Smooth muscle cell (in vitro differentiated cells): ENCODE measurements at regions not wholly inside any gene's neighbourhood (a gene's known extent, or its start where the extent isn't known, plus 50 kb on each side); places are given as distances from the start of the nearest gene placed in this dataset.

Experiments
- DNase-seq: peaks from one replicate; lab custom pipeline; 2025; ENCODE audit not compliant: unreplicated experiment; lab: John Stamatoyannopoulos, UW
- H2AFZ ChIP-seq: fragments of 200-600 bp; sonication (generic); 2 replicates; pipeline ENCODE4 v1.6.0; 2016; ENCODE audit warnings: antibody characterized with exemption, low read depth, mild to moderate bottlenecking
- H3F3A ChIP-seq: fragments of 200-600 bp; sonication (generic); 2 replicates; pipeline ENCODE4 v1.6.0; 2017; ENCODE audit warnings: antibody characterized with exemption, low read depth
- H3K27ac ChIP-seq: fragments of 200-600 bp; sonication (generic); 2 replicates; pipeline ENCODE4 v1.5.1; 2016; ENCODE audit warnings: low read depth, mild to moderate bottlenecking
- H3K27me3 ChIP-seq: fragments of 200-600 bp; sonication (generic); 2 replicates; pipeline ENCODE4 v1.6.1; 2016; ENCODE audit warnings: low read depth, mild to moderate bottlenecking
- H3K36me3 ChIP-seq: fragments of 200-600 bp; sonication (generic); 2 replicates; pipeline ENCODE4 v1.5.1; 2016; ENCODE audit warnings: low read depth
- H3K4me1 ChIP-seq: fragments of 200-600 bp; sonication (generic); 2 replicates; pipeline ENCODE4 v1.5.1; 2016; ENCODE audit warnings: low read depth
- H3K4me2 ChIP-seq: fragments of 200-600 bp; sonication (generic); 2 replicates; pipeline ENCODE4 v1.6.0; 2016; ENCODE audit warnings: mild to moderate bottlenecking
- H3K4me3 ChIP-seq: fragments of 200-600 bp; sonication (generic); 2 replicates; pipeline ENCODE4 v1.5.1; 2016; ENCODE audit warnings: mild to moderate bottlenecking
- H3K79me2 ChIP-seq: fragments of 200-600 bp; sonication (generic); 2 replicates; pipeline ENCODE4 v1.6.0; 2016; ENCODE audit warnings: low read depth, mild to moderate bottlenecking
- H3K9ac ChIP-seq: fragments of 200-600 bp; sonication (generic); 2 replicates; pipeline ENCODE4 v1.6.0; 2016; ENCODE audit warnings: low read depth
- H3K9me3 ChIP-seq: fragments of 200-600 bp; sonication (generic); replicated peaks from 2 replicates; pipeline ENCODE4 v1.5.1; 2016; ENCODE audit warnings: low read depth
- H4K20me1 ChIP-seq: fragments of 200-600 bp; sonication (generic); 2 replicates; pipeline ENCODE4 v1.6.0; 2016; ENCODE audit warnings: low read depth
- WGBS: methylation state at CpG from one replicate; pipeline ENCODE4 v1.1.7; 2016; ENCODE audit warnings: low lambda C conversion rate; 5-methylcytosine and 5-hydroxymethylcytosine counted together
- TF ChIP-seq, protein P1 (sequence below): fragments of 200-600 bp; sonication (generic); IDR thresholded peaks from 2 replicates; pipeline ENCODE4 v1.5.1; 2017; ENCODE audit warnings: borderline replicate concordance, mild to moderate bottlenecking, antibody characterized with exemption; ENCODE audit not compliant: insufficient read depth, poor library complexity, severe bottlenecking

GRCh38 chrX:44470816-44471215 lies 71.8 kb downstream of the FUNDC1 start:
- H3K27ac ChIP-seq = no peak overlapping the region
- H2AFZ ChIP-seq = no peak overlapping the region
- no peaks in the 10 kb centered on the region for H3K9me3 ChIP-seq
- no peaks in the 10 kb centered on the region for H3F3A ChIP-seq
- H3K9ac ChIP-seq = no peak overlapping the region
- H3K4me2 ChIP-seq = no peak overlapping the region
- H3K36me3 ChIP-seq = no peaks in the 10 kb centered on the region
- no peaks in the 10 kb centered on the region for H3K27me3 ChIP-seq
- no peaks in the 10 kb centered on the region for H4K20me1 ChIP-seq
- H3K79me2 ChIP-seq = no peaks in the 10 kb centered on the region
- H3K4me3 ChIP-seq = no peak overlapping the region
- 83% methylated on average over 3 of the region's 3 CpGs for WGBS
- no peak for DNase-seq
- TF ChIP-seq, protein P1, sequence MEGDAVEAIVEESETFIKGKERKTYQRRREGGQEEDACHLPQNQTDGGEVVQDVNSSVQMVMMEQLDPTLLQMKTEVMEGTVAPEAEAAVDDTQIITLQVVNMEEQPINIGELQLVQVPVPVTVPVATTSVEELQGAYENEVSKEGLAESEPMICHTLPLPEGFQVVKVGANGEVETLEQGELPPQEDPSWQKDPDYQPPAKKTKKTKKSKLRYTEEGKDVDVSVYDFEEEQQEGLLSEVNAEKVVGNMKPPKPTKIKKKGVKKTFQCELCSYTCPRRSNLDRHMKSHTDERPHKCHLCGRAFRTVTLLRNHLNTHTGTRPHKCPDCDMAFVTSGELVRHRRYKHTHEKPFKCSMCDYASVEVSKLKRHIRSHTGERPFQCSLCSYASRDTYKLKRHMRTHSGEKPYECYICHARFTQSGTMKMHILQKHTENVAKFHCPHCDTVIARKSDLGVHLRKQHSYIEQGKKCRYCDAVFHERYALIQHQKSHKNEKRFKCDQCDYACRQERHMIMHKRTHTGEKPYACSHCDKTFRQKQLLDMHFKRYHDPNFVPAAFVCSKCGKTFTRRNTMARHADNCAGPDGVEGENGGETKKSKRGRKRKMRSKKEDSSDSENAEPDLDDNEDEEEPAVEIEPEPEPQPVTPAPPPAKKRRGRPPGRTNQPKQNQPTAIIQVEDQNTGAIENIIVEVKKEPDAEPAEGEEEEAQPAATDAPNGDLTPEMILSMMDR = no peak
- no peaks in the 10 kb centered on the region for H3K4me1 ChIP-seq

GRCh38 chrX:44462850-44463249 lies 79.8 kb downstream of the FUNDC1 start:
- Histone ChIP-seq H3K4me3 (no peak overlapping the region), H3K79me2 (no peaks in the 10 kb centered on the region), H3K4me1 (no peaks in the 10 kb centered on the region), H3K9ac (no peak overlapping the region), H3K9me3 (no peaks in the 10 kb centered on the region), H3F3A (no peaks in the 10 kb centered on the region), H3K36me3 (no peaks in the 10 kb centered on the region), H3K4me2 (no peak overlapping the region), H3K27me3 (no peaks in the 10 kb centered on the region), H3K27ac (no peak overlapping the region), H4K20me1 (no peaks in the 10 kb centered on the region), H2AFZ (no peak overlapping the region)
- 79% methylated on average over 4 of the region's 4 CpGs for WGBS
- TF ChIP-seq, protein P1 = no peak
- DNase-seq = no peak

GRCh38 chrX:44459501-44459900 lies 83.2 kb downstream of the FUNDC1 start:
- no peak overlapping the region for H3K9ac ChIP-seq
- H3K4me3 ChIP-seq = no peak overlapping the region
- no peaks in the 10 kb centered on the region for H3F3A ChIP-seq
- 88% methylated on average over 5 of the region's 5 CpGs for WGBS
- no peaks in the 10 kb centered on the region for H3K27me3 ChIP-seq
- no peak for DNase-seq
- H3K4me1 ChIP-seq = no peaks in the 10 kb centered on the region
- no peak overlapping the region for H3K4me2 ChIP-seq
- H2AFZ ChIP-seq = no peak overlapping the region
- H3K9me3 ChIP-seq = no peaks in the 10 kb centered on the region
- TF ChIP-seq, protein P1 = no peak
- H3K27ac ChIP-seq = no peak overlapping the region
- H3K79me2 ChIP-seq = no peaks in the 10 kb centered on the region
- no peaks in the 10 kb centered on the region for H3K36me3 ChIP-seq
- no peaks in the 10 kb centered on the region for H4K20me1 ChIP-seq

DNA sequence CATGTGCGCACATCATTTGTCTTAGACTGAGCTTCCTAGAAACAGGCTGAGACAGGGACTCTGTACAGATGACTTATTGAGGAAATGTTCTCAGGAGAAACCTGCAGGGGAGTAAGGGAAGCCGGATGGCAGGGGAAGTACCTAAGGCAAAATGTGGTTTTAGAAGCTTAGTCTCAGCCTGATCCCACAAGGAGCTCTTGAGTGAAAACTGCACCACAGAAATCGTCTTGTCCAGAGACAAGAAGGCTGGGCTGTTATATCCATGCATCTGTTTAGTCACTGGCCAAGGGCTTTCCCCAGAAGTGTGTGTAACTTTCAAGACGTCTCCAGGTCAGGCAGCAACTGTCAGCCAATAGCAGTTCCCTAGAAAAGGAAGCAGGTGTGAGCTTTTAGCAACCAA lies 86.0 kb downstream of the FUNDC1 start:
- 69% methylated on average over 4 of the region's 4 CpGs for WGBS
- Histone ChIP-seq H3K79me2 (no peaks in the 10 kb centered on the region), H3K27me3 (no peaks in the 10 kb centered on the region), H3K9ac (no peak overlapping the region), H2AFZ (no peak overlapping the region), H3K4me2 (no peak overlapping the region), H3K9me3 (no peaks in the 10 kb centered on the region), H3K36me3 (no peaks in the 10 kb centered on the region), H3K27ac (no peak overlapping the region), H3K4me1 (no peaks in the 10 kb centered on the region), H3F3A (no peaks in the 10 kb centered on the region), H4K20me1 (no peaks in the 10 kb centered on the region), H3K4me3 (no peak overlapping the region)
- DNase-seq = no peak
- TF ChIP-seq, protein P1 = no peak
